Heart right ventricle (tissue), 16 donors: ENCODE measurements at regions not wholly inside any gene's neighbourhood (a gene's known extent, or its start where the extent isn't known, plus 50 kb on each side); places are given as distances from the start of the nearest gene placed in this dataset.

Source experiments
- ATAC-seq, 8 donors: fragments of 200-7000 bp; cut with Tn5 transposase; one replicate each; pipeline ENCODE4 v1.9.1; 2020; ENCODE audit warnings: mild to moderate bottlenecking in 8 of 8, moderate library complexity in 8 of 8, moderate number of reproducible peaks in 1 of 8
- DNase-seq, 2 donors: peaks; one replicate each; pipeline ENCODE4 v3.0.0-alpha.2; 2020
- H3K27ac ChIP-seq, 10 donors: fragments of 200-600 bp; sonication (generic) in 2 of 10; one replicate each; pipeline versions ENCODE4 v1.5.0 to v1.8.0; 2020 to 2022; ENCODE audit warnings: mild to moderate bottlenecking in 3 of 10
- H3K27me3 ChIP-seq, 7 donors: fragments of 200-600 bp; one replicate each; pipeline ENCODE4 v1.8.0; 2021 to 2022; ENCODE audit warnings: mild to moderate bottlenecking in 2 of 7
- H3K36me3 ChIP-seq, 9 donors: fragments of 200-600 bp; sonication (generic) in 1 of 9; one replicate each; pipeline versions ENCODE4 v1.5.0 to v1.8.0; 2020 to 2022; ENCODE audit warnings: mild to moderate bottlenecking in 2 of 9
- H3K4me1 ChIP-seq, 9 donors: fragments of 200-600 bp; sonication (generic) in 1 of 9; one replicate each; pipeline versions ENCODE4 v1.5.0 to v1.8.0; 2020 to 2022; ENCODE audit warnings: mild to moderate bottlenecking in 4 of 9
- H3K4me3 ChIP-seq, 10 donors: fragments of 200-600 bp; sonication (generic) in 2 of 10; one replicate each; pipeline versions ENCODE4 v1.5.0 to v1.8.0; 2020 to 2022; ENCODE audit warnings: mild to moderate bottlenecking in 7 of 10, moderate library complexity in 2 of 10
- H3K9me3 ChIP-seq, 11 donors: fragments of 200-600 bp in 10 of 11; sonication (generic) in 2 of 11; one replicate each; pipeline versions ENCODE4 v1.5.0 to v1.8.0; 2013 to 2022; ENCODE audit warnings: mild to moderate bottlenecking in 2 of 11, control low read depth in 1 of 11, moderate library complexity in 1 of 11
- CTCF ChIP-seq, 9 donors: fragments of 200-600 bp; sonication (generic) in 2 of 9; IDR thresholded peaks; one replicate each; pipeline versions ENCODE4 v1.5.0 to v1.8.0; 2021 to 2022; ENCODE audit warnings: antibody characterized with exemption in 9 of 9, mild to moderate bottlenecking in 5 of 9, moderate library complexity in 1 of 9
- WGBS, 2 donors: extraction: QIAGEN DNeasy Blood & Tissue Kit; methylation state at CpG; one replicate each; pipeline ENCODE4 v1.1.7; 2013; ENCODE audit warnings: inconsistent platforms in 1 of 2; 5-methylcytosine and 5-hydroxymethylcytosine counted together
- intact Hi-C, 10 donors: fragments of 100-400 bp; cut with DNase I; formaldehyde crosslinking; loops; one replicate each; pipeline versions ENCODE4 v1.11.1 to v1.14.2; 2022
- donor health status: Arrhythmogenic right ventricular cardiomyopathy.
- donor health status: ischemic (EF 13 %, LVEDD 7.1; RV severe dilation, severe dysfunction).
- donor health status: healthy with polysubstance abuse.
- donor health status: DM: no; HTN: yes; CAD: no.
- donor health status: DM: no; HTN: no; CAD: no.
- donor health status: ischemic (EF 25% LVEDD 6.9; RV normal size, moderate dysfunction).
- donor health status: ischemic (EF 25% LVEDD 5.7; RV mildly dilated, moderate dysfunction).
- donor health status: healthy.
- donor health status: DM: yes; HTN: yes; CAD: no.
- donor health status: Ischemic cardiomyopathy.
- donor health status: ischemic (EF 35%, LVEDD 5.7; RV mildly dilated, moderate dysfunction).
- donor health status: nonischemic (EF 11% LVEDD 7.7; RV severe dilation, severe dysfunction).
- donor health status: DM: yes; HTN: yes; CAD: no.
- donor health status: PGD.
- donor health status: ischemic (EF 29% LVEDD 5.4; RV normal size, mild dysfunction).
- donor health status: nonischemic (EF 23%, LVEDD 6.1; RV moderate dilation, normal function).

- H3K27me3 ChIP-seq = no peaks in the 10 kb centered on the region
- no peak for ATAC-seq
- no peaks in the 10 kb centered on the region for H3K4me1 ChIP-seq
- TF ChIP-seq CTCF (IDR thresholded peaks at IDR 0.05) = no peak
- intact Hi-C loops = no loop called here
- no peak overlapping the region for H3K4me3 ChIP-seq
- WGBS, 2 donors = 67 to 74% methylated on average over 18 of the region's 18 CpGs
- no peaks in the 10 kb centered on the region for H3K36me3 ChIP-seq
- no peak for DNase-seq
- no peaks in the 10 kb centered on the region for H3K9me3 ChIP-seq
- H3K27ac ChIP-seq = no peak overlapping the region
Measured at GRCh38 chr16:85266857-85267256, 154.6 kb upstream of the CIBAR2 start.

GRCh38 chr16:85267414-85267945, 155.2 kb upstream of the CIBAR2 start:
- Histone ChIP-seq H3K27ac (no peak overlapping the region), H3K36me3 (no peaks in the 10 kb centered on the region), H3K4me3 (no peak overlapping the region), H3K27me3 (no peaks in the 10 kb centered on the region), H3K9me3 (no peaks in the 10 kb centered on the region), H3K4me1 (no peaks in the 10 kb centered on the region)
- DNase-seq (no peak), ATAC-seq (no peak)
- no peak for TF ChIP-seq CTCF (IDR thresholded peaks at IDR 0.05)
- WGBS, 2 donors = 96 to 99% methylated on average over 10 of the region's 10 CpGs
- intact Hi-C loops = no loop called here

- Histone ChIP-seq H3K27ac (no peak overlapping the region), H3K4me1 (no peaks in the 10 kb centered on the region), H3K27me3 (no peaks in the 10 kb centered on the region), H3K36me3 (no peaks in the 10 kb centered on the region), H3K4me3 (no peak overlapping the region), H3K9me3 (no peaks in the 10 kb centered on the region)
- WGBS, 2 donors = 87 to 91% methylated on average over 9 of the region's 9 CpGs
- ATAC-seq (no peak), DNase-seq (no peak)
- TF ChIP-seq CTCF (IDR thresholded peaks at IDR 0.05) = no peak
- intact Hi-C loops = no loop called here
Measured at GRCh38 chr16:85269165-85269564, 156.9 kb upstream of the CIBAR2 start.

GRCh38 chr16:85270374-85270773, 158.1 kb upstream of the CIBAR2 start:
- DNase-seq (no peak), ATAC-seq (no peak)
- H3K27me3 ChIP-seq = no peaks in the 10 kb centered on the region
- H3K4me3 ChIP-seq = no peak overlapping the region
- H3K9me3 ChIP-seq = no peaks in the 10 kb centered on the region
- peaks cover 0 to 4% (median 0%) of the 10 kb centered on the region in 9 donors for H3K4me1 ChIP-seq
- no peak overlapping the region for H3K27ac ChIP-seq
- intact Hi-C loops = loop anchor here in 7 of 10 donors (10.0 kb wide), 2 partner anchors 344 to 444 kb away; partner anchors contain the start of gene GSE1 (in 1 of the 7)
- WGBS, 2 donors = 90 to 92% methylated on average over 13 of the region's 13 CpGs
- no peak for TF ChIP-seq CTCF (IDR thresholded peaks at IDR 0.05)
- H3K36me3 ChIP-seq = no peaks in the 10 kb centered on the region
